ENCODE measurements at regions not wholly inside any gene's neighbourhood (a gene's known extent, or its start where the extent isn't known, plus 50 kb on each side); places are given as distances from the start of the nearest gene placed in this dataset.

GRCh38 chr6:71181565-71181964 lies 107.0 kb upstream of the OGFRL1 start:
- no peaks in the 10 kb centered on the region for H3K9me3 ChIP-seq
- no peaks in the 10 kb centered on the region for H3K27me3 ChIP-seq
- H3K4me3 ChIP-seq: no peak overlapping the region
- no peaks in the 10 kb centered on the region for H3K4me1 ChIP-seq
- H3K36me3 ChIP-seq: no peaks in the 10 kb centered on the region
- H3K27ac ChIP-seq: no peak overlapping the region
- intact Hi-C loops (cut with DNase I; ENCODE audit: low total_unique reads): no loop called here
- no peak for DNase-seq
- no peak for TF ChIP-seq CTCF (IDR thresholded peaks at IDR 0.05)
- TF ChIP-seq POLR2A (IDR thresholded peaks at IDR 0.05): no peak

GRCh38 chr6:71187141-71187540 lies 101.5 kb upstream of the OGFRL1 start:
- Histone ChIP-seq H3K27me3 (no peaks in the 10 kb centered on the region), H3K9me3 (no peaks in the 10 kb centered on the region), H3K36me3 (no peaks in the 10 kb centered on the region), H3K4me1 (no peaks in the 10 kb centered on the region), H3K27ac (no peak overlapping the region), H3K4me3 (no peak overlapping the region)
- intact Hi-C loops (cut with DNase I; ENCODE audit: low total_unique reads): no loop called here
- DNase-seq: no peak
- TF ChIP-seq POLR2A (IDR thresholded peaks at IDR 0.05) (no peak), CTCF (IDR thresholded peaks at IDR 0.05) (no peak)

GRCh38 chr6:71190809-71191208 lies 97.8 kb upstream of the OGFRL1 start:
- intact Hi-C loops (cut with DNase I; ENCODE audit: low total_unique reads): no loop called here
- no peak for DNase-seq
- Histone ChIP-seq H3K9me3 (no peaks in the 10 kb centered on the region), H3K27ac (no peak overlapping the region), H3K36me3 (no peaks in the 10 kb centered on the region), H3K27me3 (no peaks in the 10 kb centered on the region), H3K4me1 (no peaks in the 10 kb centered on the region), H3K4me3 (no peak overlapping the region)
- TF ChIP-seq POLR2A (IDR thresholded peaks at IDR 0.05) (no peak), CTCF (IDR thresholded peaks at IDR 0.05) (peak in 2 of 4 experiments; percentile 3 to 16)

- no peak overlapping the region for H3K27ac ChIP-seq
- H3K36me3 ChIP-seq: no peaks in the 10 kb centered on the region
- H3K9me3 ChIP-seq: no peaks in the 10 kb centered on the region
- intact Hi-C loops (cut with DNase I; ENCODE audit: low total_unique reads): no loop called here
- H3K4me3 ChIP-seq: no peak overlapping the region
- DNase-seq: no peak
- H3K27me3 ChIP-seq: no peaks in the 10 kb centered on the region
- no peak for TF ChIP-seq POLR2A (IDR thresholded peaks at IDR 0.05)
- TF ChIP-seq CTCF (IDR thresholded peaks at IDR 0.05): no peak
- H3K4me1 ChIP-seq: no peaks in the 10 kb centered on the region
Observed at GRCh38 chr6:71194724-71195123, 93.9 kb upstream of the OGFRL1 start.

- no peaks in the 10 kb centered on the region for H3K9me3 ChIP-seq
- H3K4me1 ChIP-seq: no peaks in the 10 kb centered on the region
- H3K36me3 ChIP-seq: no peaks in the 10 kb centered on the region
- H3K27me3 ChIP-seq: no peaks in the 10 kb centered on the region
- no peak for DNase-seq
- H3K27ac ChIP-seq: no peak overlapping the region
- TF ChIP-seq POLR2A (IDR thresholded peaks at IDR 0.05) (no peak), CTCF (IDR thresholded peaks at IDR 0.05) (no peak)
- no peak overlapping the region for H3K4me3 ChIP-seq
- intact Hi-C loops (cut with DNase I; ENCODE audit: low total_unique reads): no loop called here
Observed at GRCh38 chr6:71197267-71197666, 91.3 kb upstream of the OGFRL1 start.

All from uterus (tissue), 3 donors.